ENCODE measurements at regions not wholly inside any gene's neighbourhood (a gene's known extent, or its start where the extent isn't known, plus 50 kb on each side); places are given as distances from the start of the nearest gene placed in this dataset.
"Not testable (repeated sequence)": the region's sequence is repeated elsewhere in the genome, so short reads cannot be mapped to it uniquely, and the experiment has no call there.

DNA sequence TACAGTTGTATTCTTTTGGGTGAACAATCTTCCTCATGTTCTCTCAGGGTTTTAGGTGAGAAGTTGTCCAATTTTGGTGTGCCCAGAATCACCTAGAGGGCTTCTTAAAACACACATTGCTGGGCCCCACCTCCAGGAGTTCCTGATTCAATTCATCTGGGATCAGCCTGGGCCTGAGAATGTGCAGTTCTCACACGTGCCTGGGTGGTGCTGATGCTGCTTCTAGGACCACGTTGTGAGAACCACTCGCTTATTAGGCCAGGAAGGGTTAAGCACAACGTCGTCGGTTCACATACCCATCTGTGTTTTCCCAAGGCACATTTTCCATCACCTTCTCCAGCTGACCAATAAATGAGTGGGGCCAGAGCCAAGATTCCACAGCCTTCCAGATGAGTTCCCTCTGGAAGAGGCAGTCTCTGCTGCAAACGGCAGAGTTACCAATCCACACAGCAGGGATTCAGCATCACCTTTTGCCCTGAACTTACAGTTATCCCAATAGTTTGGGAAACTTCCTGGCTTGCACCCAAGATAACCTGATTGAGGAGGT is 277.7 kb upstream of the HNRNPA3 start:
- no peak for DNase-seq

GRCh38 chr2:176935543-176936102 is 277.0 kb upstream of the HNRNPA3 start:
- no peak for DNase-seq

GRCh38 chr2:176936410-176936809 is 276.2 kb upstream of the HNRNPA3 start:
- no peak for DNase-seq

GRCh38 chr2:176944998-176945397 is 267.6 kb upstream of the HNRNPA3 start:
- DNase-seq, result no peak

GRCh38 chr2:176947754-176948153 is 264.8 kb upstream of the HNRNPA3 start:
- DNase-seq, result no peak

DNA sequence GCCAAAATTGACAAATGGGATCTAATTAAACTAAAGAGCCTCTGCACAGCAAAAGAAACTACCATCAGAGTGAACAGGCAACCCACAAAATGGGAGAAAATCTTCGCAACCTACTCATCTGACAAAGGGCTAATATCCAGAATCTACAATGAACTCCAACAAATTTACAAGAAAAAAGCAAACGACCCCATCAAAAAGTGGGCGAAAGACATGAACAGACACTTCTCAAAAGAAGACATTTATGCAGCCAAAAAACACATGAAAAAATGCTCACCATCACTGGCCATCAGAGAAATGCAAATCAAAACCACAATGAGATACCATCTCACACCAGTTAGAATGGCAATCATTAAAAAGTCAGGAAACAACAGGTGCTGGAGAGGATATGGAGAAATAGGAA is 261.4 kb upstream of the HNRNPA3 start:
- DNase-seq, result not testable (repeated sequence)

- no peak for DNase-seq
Measured at GRCh38 chr2:176956791-176957190, 255.8 kb upstream of the HNRNPA3 start.

DNA sequence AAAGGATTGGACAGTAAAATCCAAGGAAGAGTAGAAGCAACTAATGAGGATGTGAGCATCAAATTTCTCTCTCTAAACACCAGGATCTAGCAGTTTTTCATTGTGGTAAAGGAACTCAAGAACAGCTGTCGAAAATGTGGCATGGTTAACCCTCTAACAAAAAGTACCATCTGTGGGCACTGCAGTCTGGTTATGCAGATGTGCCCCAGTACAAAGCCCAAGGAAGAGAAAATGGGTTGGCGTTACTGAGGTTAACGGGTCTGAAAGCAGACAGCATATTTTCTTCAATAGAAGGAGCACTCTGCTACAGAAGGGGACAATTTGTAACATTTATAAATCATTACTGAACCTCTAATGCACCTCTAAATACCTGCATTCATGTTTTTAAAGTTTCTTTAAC is 253.0 kb upstream of the HNRNPA3 start:
- DNase-seq, result no peak

GRCh38 chr2:176960061-176960460 is 252.5 kb upstream of the HNRNPA3 start:
- no peak for DNase-seq

DNA sequence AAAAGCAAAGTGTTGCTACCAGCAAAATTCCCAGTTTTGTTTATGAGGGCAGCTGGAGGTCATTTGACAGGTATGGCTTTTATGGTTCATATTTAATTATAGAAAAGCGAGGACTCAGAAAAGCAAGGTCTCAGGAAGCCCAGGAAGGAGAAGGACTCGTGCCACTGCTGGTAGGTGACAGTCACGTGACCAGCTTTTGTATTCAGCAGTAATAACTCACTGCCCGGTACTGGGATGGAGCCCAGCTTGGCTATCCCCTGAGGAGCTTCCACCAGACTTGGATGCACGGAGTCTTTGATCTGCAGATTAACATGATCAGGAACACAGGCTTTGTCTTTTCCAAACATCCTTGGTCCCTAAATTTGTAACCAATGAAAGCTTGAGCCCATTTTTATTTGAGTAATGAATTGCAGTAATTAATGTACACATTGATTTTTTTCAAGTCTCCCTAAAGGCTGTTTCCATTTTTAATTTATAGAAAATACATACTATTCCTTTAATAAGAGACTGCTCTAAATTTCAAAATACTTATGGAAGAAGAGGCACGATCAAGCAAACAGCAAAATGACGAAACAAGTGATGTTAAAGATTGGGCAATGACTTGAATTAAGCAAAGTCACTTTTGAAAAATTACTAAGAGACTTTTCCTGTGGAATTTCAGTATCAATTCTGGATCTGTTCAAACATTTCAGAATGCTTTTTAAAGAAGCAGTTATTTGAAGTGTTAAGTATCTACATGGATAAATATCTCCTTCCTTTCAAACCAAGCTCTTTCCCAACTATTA is 251.7 kb upstream of the HNRNPA3 start:
- no peak for DNase-seq

DNA sequence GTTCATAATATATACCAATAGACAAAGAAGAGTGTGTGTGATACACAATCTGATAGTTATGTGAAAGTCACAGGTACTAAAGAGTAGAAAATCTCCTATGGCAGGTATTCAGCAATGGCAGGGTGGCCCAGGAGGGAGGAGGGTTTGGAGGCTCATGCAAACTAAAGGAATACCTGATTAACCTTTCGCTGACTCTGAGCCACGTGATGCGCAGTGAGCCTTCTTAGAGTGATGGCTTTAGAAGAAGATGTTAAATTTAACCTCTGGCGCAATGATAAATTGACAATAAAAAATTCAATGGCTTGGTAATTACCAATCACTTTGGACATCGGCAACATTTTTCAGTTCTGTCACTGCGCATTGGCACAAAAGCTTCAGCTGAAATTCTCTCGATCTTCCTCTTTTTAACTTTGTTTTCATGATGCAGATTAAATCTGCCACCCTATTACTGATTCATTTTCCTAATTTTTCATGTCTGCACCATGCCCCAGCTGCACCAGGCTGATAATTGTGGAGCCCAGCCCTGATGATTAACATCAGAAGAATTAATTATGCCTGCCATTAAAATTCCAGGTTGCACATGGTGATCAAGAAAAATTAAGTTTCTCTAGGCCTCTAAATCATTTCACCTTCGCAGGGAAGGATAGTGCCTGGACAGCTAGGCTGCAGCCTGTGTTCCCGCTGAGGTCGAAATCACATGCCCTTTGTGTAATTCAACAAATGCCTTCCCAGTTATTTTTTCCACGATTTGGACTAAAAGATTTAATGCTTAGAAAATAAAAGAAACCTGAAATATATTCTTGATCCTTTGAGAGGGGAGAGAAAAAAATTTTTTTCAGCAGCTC is 250.6 kb upstream of the HNRNPA3 start:
- no peak for DNase-seq

DNA sequence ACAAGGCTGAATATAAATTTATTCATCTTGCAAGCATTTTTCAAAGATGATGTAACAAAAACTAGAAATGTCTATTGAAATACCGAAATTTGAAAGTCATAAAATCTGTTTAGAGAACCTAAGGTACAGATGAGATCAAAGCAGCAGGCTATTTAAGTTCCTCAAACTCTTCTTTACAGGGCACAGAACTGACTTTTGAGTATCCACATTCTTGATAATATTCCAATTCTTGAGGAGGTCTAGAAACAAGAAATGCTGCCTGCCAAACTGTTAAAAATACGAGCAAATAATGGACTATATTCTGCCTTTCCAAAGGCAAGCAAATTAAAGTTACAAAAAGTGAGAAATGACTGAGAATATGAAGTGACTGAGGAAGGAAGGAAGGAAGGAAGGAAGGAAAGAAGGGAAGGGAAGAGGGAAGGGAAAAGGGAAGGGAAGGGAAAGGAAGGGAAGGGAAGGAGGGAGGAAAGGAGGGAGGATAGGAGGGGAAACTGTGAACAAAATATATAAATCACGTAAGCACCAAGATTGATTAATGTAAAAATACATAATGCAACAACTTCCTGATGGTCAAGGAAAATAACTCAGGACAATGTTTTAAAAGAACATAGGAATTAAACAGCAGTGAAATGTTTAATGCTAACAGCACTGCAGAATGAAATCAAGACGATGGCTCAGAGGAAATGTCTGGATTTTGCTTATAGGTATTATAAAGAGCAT is 248.9 kb upstream of the HNRNPA3 start:
- DNase-seq, result no peak

GRCh38 chr2:176967911-176968450 is 244.6 kb upstream of the HNRNPA3 start:
- DNase-seq, result no peak

GRCh38 chr2:176969642-176970359 is 242.8 kb upstream of the HNRNPA3 start:
- DNase-seq, result no peak

DNA sequence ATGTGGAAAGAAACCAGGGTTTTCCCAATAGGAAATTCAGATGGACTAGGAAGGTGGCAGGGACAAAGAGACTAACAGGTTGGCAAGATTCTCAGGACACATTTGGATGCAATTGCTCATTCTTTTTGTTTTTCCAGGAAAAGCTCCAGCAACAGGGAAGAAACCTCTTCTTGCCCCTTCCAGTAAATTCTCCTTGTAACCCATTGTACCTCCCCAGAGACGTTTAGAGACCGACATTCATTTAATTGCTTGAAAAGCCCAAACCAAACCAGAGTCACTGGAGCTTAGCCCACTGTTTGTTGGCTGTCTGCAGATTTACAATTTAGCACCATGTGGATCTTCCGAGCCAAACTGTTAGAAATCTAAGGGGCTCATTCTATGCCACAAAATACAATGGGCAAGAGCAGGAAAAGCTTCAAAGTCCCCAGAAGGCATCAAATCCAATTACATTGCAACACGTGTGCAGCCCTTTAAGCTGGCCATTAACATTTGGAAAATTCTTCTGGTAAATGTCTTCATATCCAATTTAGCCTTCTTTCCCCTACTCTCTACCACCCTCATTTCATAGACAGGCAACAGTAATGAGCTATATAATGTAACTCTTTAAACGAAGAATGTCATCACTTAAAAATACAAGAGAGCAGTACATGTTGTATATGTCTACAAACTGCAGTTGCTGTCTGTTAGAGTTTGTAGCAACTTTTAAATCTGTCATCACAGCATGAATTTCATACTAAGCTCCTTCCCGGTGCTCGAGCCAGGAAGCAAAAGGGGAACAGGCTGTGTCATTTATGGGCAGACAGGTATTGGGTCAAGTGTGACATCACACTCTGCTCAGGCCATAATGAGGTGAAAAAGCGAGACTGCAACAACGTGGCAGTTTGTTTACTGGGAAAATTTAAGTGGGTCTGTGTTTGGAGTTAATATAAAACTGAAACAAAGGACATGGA is 235.6 kb upstream of the HNRNPA3 start:
- no peak for DNase-seq

DNA sequence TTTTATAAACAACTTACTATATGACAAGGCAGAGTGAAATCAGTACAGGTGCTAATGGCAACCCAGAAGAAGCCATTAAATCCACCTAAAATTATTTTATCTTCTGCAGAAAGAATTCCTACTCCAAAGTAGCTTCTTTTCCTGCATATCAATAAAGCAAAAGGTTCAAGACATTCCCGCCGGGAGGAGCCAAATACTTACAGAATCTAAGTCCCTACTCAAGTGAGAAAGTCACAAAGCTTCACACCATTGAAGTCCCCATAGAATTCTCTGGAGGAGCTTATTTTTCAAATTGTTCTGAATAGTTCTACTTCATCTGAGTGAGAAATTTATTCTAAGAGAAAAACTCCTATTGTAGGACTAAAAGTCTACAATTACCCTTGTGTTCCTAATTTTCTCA is 233.7 kb upstream of the HNRNPA3 start:
- DNase-seq, result no peak

DNA sequence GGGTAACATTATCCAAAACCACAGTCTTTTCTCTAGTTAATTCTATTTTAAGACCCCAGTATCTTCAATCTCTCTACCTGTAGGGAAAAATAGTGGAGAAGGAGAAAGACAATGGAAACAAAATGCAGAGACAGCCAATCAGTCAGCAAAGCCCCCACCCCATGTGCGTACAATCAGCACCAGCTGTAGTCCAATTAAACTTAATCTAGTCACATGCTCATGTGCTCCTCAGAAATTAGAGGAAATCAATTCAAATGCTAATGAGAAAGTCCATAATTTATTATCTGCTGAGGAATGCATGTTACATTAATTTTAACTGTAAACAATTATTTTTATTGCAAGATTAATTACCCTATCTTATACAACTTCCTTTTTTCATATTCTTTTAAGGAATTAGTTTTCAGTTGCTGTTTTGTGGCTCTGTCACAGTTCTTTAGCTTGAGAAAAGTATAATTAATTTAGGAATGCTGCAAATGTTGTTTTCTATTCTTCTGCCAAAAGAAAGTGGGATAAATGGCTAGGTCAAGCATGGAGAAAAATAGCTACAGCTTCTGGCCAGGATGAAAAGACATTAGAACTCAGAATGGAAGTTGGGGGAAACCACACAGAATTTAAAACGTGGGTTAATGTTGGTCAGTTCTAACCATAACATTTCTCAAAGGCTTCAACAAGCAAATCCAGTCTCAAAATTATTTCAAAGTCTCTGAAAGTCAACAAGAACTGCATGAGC is 232.4 kb upstream of the HNRNPA3 start:
- DNase-seq, result no peak

GRCh38 chr2:176984987-176985386 is 227.6 kb upstream of the HNRNPA3 start:
- DNase-seq, result no peak

- no peak for DNase-seq
Measured at GRCh38 chr2:176985871-176986270, 226.7 kb upstream of the HNRNPA3 start.

DNA sequence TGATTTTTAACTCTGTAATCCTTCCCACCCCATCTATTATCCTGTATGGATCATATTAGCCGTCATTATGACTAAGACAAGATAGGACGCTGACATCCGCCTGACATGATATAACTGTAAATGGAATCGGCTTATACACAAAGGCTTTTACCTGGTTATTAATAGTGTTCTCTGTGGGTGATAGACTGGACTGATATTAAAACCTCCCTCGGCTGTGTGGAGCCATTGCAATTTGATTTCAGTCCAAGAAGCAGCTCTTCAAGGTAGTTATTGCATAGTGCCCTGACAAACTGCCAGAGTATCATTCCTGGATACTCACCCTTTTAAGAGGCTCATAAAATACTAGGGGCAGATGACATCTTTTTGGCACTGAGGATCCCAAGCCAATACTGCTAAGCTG is 226.1 kb upstream of the HNRNPA3 start:
- no peak for DNase-seq

Data from CD4-positive, alpha-beta T cell treated with Interferon alpha-2 for 1 hour (primary cell).